CD14-positive monocyte (primary cell): ENCODE measurements at regions not wholly inside any gene's neighbourhood (a gene's known extent, or its start where the extent isn't known, plus 50 kb on each side); places are given as distances from the start of the nearest gene placed in this dataset.

Experiments
- DNase-seq, 3 donors: peaks; one replicate each; pipeline ENCODE4 v3.0.0-alpha.2; 2011 to 2022
- H2AFZ ChIP-seq: 2 replicates; pipeline ENCODE4 v1.6.0; 2012; ENCODE audit warnings: mild to moderate bottlenecking, low read depth, low read length, inconsistent platforms; ENCODE audit not compliant: insufficient read depth, poor library complexity, severe bottlenecking
- H3K27ac ChIP-seq, 2 donors: 1 replicate in 1 of 2; 2 replicates in 1 of 2; pipeline ENCODE4 v1.5.1; 2012 to 2013; ENCODE audit warnings: low read length in 2 of 2, control low read depth in 1 of 2, inconsistent platforms in 1 of 2, low read depth in 1 of 2, mild to moderate bottlenecking in 1 of 2
- H3K27me3 ChIP-seq, 2 donors: one replicate each; pipeline versions ENCODE4 v1.6.0 to v1.6.1; 2011 to 2013; ENCODE audit warnings: low read length in 2 of 2; ENCODE audit not compliant: control insufficient read depth in 2 of 2, insufficient read depth in 2 of 2
- H3K36me3 ChIP-seq, 2 donors: replicated peaks in 1 of 2; 1 replicate in 1 of 2; 2 replicates in 1 of 2; pipeline versions ENCODE4 v1.5.1 to v1.6.1; 2012 to 2013; ENCODE audit warnings: low read length in 2 of 2, control low read depth in 1 of 2, inconsistent platforms in 1 of 2, mild to moderate bottlenecking in 1 of 2; ENCODE audit not compliant: insufficient read depth in 2 of 2, control insufficient read depth in 1 of 2
- H3K4me1 ChIP-seq, 2 donors: 1 replicate in 1 of 2; 2 replicates in 1 of 2; pipeline versions ENCODE4 v1.5.1 to v1.6.1; 2012 to 2013; ENCODE audit warnings: low read length in 2 of 2, control low read depth in 1 of 2, inconsistent platforms in 1 of 2, mild to moderate bottlenecking in 1 of 2, moderate library complexity in 1 of 2; ENCODE audit not compliant: insufficient read depth in 2 of 2, control insufficient read depth in 1 of 2
- H3K4me2 ChIP-seq: replicated peaks from 2 replicates; pipeline ENCODE3; 2012; ENCODE audit warnings: low read length, moderate library complexity, mild to moderate bottlenecking; ENCODE audit not compliant: poor library complexity, severe bottlenecking; ENCODE audit errors: extremely low read depth
- H3K4me3 ChIP-seq, 3 experiments: fragments of 200-600 bp in 1 of 3; sonication (generic) in 1 of 3; replicated peaks in 1 of 3; 1 replicate in 2 of 3; 2 replicates in 1 of 3; pipeline ENCODE4 v1.5.1; 2011 to 2013; ENCODE audit warnings: low read length in 3 of 3, mild to moderate bottlenecking in 3 of 3, control low read depth in 2 of 3, low read depth in 2 of 3, inconsistent platforms in 1 of 3, moderate library complexity in 1 of 3
- H3K79me2 ChIP-seq: 2 replicates; pipeline ENCODE4 v1.6.0; 2012; ENCODE audit warnings: mild to moderate bottlenecking, control low read depth, inconsistent platforms, low read length, moderate library complexity; ENCODE audit not compliant: insufficient read depth
- H3K9ac ChIP-seq: 2 replicates; pipeline ENCODE4 v1.6.0; 2017; ENCODE audit warnings: low read length, mild to moderate bottlenecking; ENCODE audit not compliant: insufficient read depth, poor library complexity, severe bottlenecking
- H3K9me3 ChIP-seq, 2 donors: replicated peaks in 1 of 2; 1 replicate in 1 of 2; 2 replicates in 1 of 2; pipeline versions ENCODE4 v1.5.1 to v1.6.1; 2012 to 2013; ENCODE audit warnings: low read length in 2 of 2, control low read depth in 1 of 2; ENCODE audit not compliant: control insufficient read depth in 1 of 2, insufficient read depth in 1 of 2
- H4K20me1 ChIP-seq: 2 replicates; pipeline ENCODE4 v1.6.0; 2012; ENCODE audit warnings: mild to moderate bottlenecking, low read length, control low read depth, moderate library complexity; ENCODE audit not compliant: insufficient read depth
- H3K27ac Mint-ChIP-seq, 7 donors: one replicate each; pipeline ENCODE4 v1.8.0; 2020; ENCODE audit warnings: mild to moderate bottlenecking in 7 of 7, mixed read lengths in 7 of 7, moderate library complexity in 6 of 7, inconsistent platforms in 2 of 7
- H3K27me3 Mint-ChIP-seq, 3 donors: one replicate each; pipeline ENCODE4 v1.8.0; 2021 to 2022; ENCODE audit warnings: low read depth in 3 of 3, mild to moderate bottlenecking in 3 of 3, mixed read lengths in 3 of 3, moderate library complexity in 3 of 3, inconsistent platforms in 1 of 3
- H3K36me3 Mint-ChIP-seq, 2 donors: one replicate each; pipeline ENCODE4 v1.8.0; 2020; ENCODE audit warnings: mixed read lengths in 2 of 2, inconsistent platforms in 1 of 2, mild to moderate bottlenecking in 1 of 2
- H3K4me1 Mint-ChIP-seq: one replicate; pipeline ENCODE4 v1.8.0; 2020; ENCODE audit warnings: mild to moderate bottlenecking, mixed read lengths
- H3K4me3 Mint-ChIP-seq, 2 donors: one replicate each; pipeline ENCODE4 v1.8.0; 2020; ENCODE audit warnings: mild to moderate bottlenecking in 2 of 2, mixed read lengths in 2 of 2, moderate library complexity in 1 of 2
- H3K9me3 Mint-ChIP-seq, 7 donors: one replicate each; pipeline ENCODE4 v1.8.0; 2020 to 2022; ENCODE audit warnings: mixed read lengths in 7 of 7, mild to moderate bottlenecking in 6 of 7, moderate library complexity in 6 of 7, inconsistent platforms in 2 of 7
- CTCF ChIP-seq: fragments of 200-600 bp; IDR thresholded peaks from one replicate; pipeline ENCODE4 v1.8.0; 2022; ENCODE audit warnings: antibody characterized with exemption, mild to moderate bottlenecking
- WGBS: methylation state at CpG from one replicate; pipeline ENCODE4 v1.1.5; 2013; ENCODE audit warnings: missing lambda C conversion rate; ENCODE audit not compliant: insufficient coverage; 5-methylcytosine and 5-hydroxymethylcytosine counted together
- intact Hi-C, 2 donors: fragments of 100-400 bp; cut with micrococcal nuclease; formaldehyde crosslinking; loops; one replicate each; pipeline versions ENCODE4 v1.15.0 to v1.15.1; 2023

GRCh38 chr3:177468816-177469215 lies 271.5 kb upstream of the TBL1XR1 start:
- Histone ChIP-seq H3K4me3 (no peak overlapping the region), H2AFZ (no peak overlapping the region), H3K36me3 (no peaks in the 10 kb centered on the region), H4K20me1 (no peaks in the 10 kb centered on the region), H3K9ac (no peak overlapping the region), H3K27ac (no peak overlapping the region), H3K9me3 (no peaks in the 10 kb centered on the region), H3K27me3 (no peaks in the 10 kb centered on the region), H3K79me2 (no peaks in the 10 kb centered on the region), H3K4me1 (no peaks in the 10 kb centered on the region), H3K4me2 (no peak overlapping the region)
- Mint-ChIP-seq H3K9me3 (peaks cover 0 to 7% (median 0%) of the 10 kb centered on the region in 7 donors), H3K27ac (no peak overlapping the region), H3K36me3 (no peaks in the 10 kb centered on the region), H3K27me3 (peaks cover 0 to under 1% (median 0%) of the 10 kb centered on the region in 3 donors), H3K4me3 (no peak overlapping the region), H3K4me1 (no peaks in the 10 kb centered on the region)
- TF ChIP-seq CTCF, result no peak
- no peak for DNase-seq
- intact Hi-C loops, result no loop called here
- WGBS, result 100% methylated on average over 1 of the region's 1 CpG

GRCh38 chr3:177469216-177469615 lies 271.9 kb upstream of the TBL1XR1 start:
- H3K27ac ChIP-seq, result no peak overlapping the region
- Mint-ChIP-seq H3K27me3 (no peaks in the 10 kb centered on the region), H3K4me3 (no peak overlapping the region), H3K36me3 (no peaks in the 10 kb centered on the region), H3K27ac (no peak overlapping the region), H3K4me1 (no peaks in the 10 kb centered on the region), H3K9me3 (peaks cover 0 to 7% (median 0%) of the 10 kb centered on the region in 7 donors)
- no peaks in the 10 kb centered on the region for H3K36me3 ChIP-seq
- no peak for DNase-seq
- no peak for TF ChIP-seq CTCF
- WGBS, result 100% methylated on average over 2 of the region's 3 CpGs
- H3K79me2 ChIP-seq, result no peaks in the 10 kb centered on the region
- H3K4me2 ChIP-seq, result no peak overlapping the region
- no peaks in the 10 kb centered on the region for H4K20me1 ChIP-seq
- H3K9ac ChIP-seq, result no peak overlapping the region
- H3K9me3 ChIP-seq, result no peaks in the 10 kb centered on the region
- no peak overlapping the region for H2AFZ ChIP-seq
- intact Hi-C loops, result no loop called here
- no peak overlapping the region for H3K4me3 ChIP-seq
- no peaks in the 10 kb centered on the region for H3K27me3 ChIP-seq
- H3K4me1 ChIP-seq, result no peaks in the 10 kb centered on the region
